Muscle of leg (tissue), 3 donors: ENCODE measurements at regions not wholly inside any gene's neighbourhood (a gene's known extent, or its start where the extent isn't known, plus 50 kb on each side); places are given as distances from the start of the nearest gene placed in this dataset.

ENCODE experiments used
- DNase-seq: peaks from one replicate; pipeline ENCODE4 v3.0.0; 2013
- H3K27ac ChIP-seq: one replicate; pipeline ENCODE4 v1.5.1; 2013; ENCODE audit warnings: mild to moderate bottlenecking, low read length, control low read depth
- H3K27me3 ChIP-seq: one replicate; pipeline ENCODE4 v1.6.1; 2013; ENCODE audit warnings: low read length; ENCODE audit not compliant: control insufficient read depth, insufficient read depth
- H3K36me3 ChIP-seq: one replicate; pipeline ENCODE4 v1.6.1; 2013; ENCODE audit warnings: low read length; ENCODE audit not compliant: control insufficient read depth, insufficient read depth
- H3K4me1 ChIP-seq: one replicate; pipeline ENCODE4 v1.6.1; 2013; ENCODE audit warnings: low read length; ENCODE audit not compliant: control insufficient read depth, insufficient read depth
- H3K4me3 ChIP-seq: one replicate; pipeline ENCODE4 v1.5.1; 2013; ENCODE audit warnings: low read length, control low read depth
- H3K9me3 ChIP-seq: replicated peaks from 2 replicates; pipeline ENCODE4 v1.6.1; 2013; ENCODE audit warnings: low read depth, low read length; ENCODE audit not compliant: control insufficient read depth
- WGBS: methylation state at CpG from one replicate; pipeline ENCODE4 v1.1.5; 2013; ENCODE audit warnings: missing lambda C conversion rate; ENCODE audit not compliant: insufficient coverage; 5-methylcytosine and 5-hydroxymethylcytosine counted together

- no peak for DNase-seq
- Histone ChIP-seq H3K27me3 (peaks cover 3% of the 10 kb centered on the region), H3K36me3 (no peaks in the 10 kb centered on the region), H3K27ac (no peak overlapping the region), H3K4me3 (no peak overlapping the region), H3K9me3 (no peaks in the 10 kb centered on the region), H3K4me1 (no peaks in the 10 kb centered on the region)
- WGBS, result 78% methylated on average over 1 of the region's 2 CpGs
Observed at GRCh38 chr11:19526119-19526518, 186.5 kb upstream of the NAV2 start.

- no peak overlapping the region for H3K27ac ChIP-seq
- no peak overlapping the region for H3K4me3 ChIP-seq
- no peaks in the 10 kb centered on the region for H3K9me3 ChIP-seq
- DNase-seq, result no peak
- no peaks in the 10 kb centered on the region for H3K36me3 ChIP-seq
- no peaks in the 10 kb centered on the region for H3K4me1 ChIP-seq
- H3K27me3 ChIP-seq, result peaks cover 3% of the 10 kb centered on the region
- WGBS, result 85% methylated on average over 3 of the region's 5 CpGs
Observed at GRCh38 chr11:19525714-19526113, 186.9 kb upstream of the NAV2 start.

GRCh38 chr11:19525276-19525675, 187.4 kb upstream of the NAV2 start:
- no peak overlapping the region for H3K27ac ChIP-seq
- no peak overlapping the region for H3K4me3 ChIP-seq
- H3K27me3 ChIP-seq, result peaks cover 6% of the 10 kb centered on the region
- no peaks in the 10 kb centered on the region for H3K4me1 ChIP-seq
- H3K9me3 ChIP-seq, result no peaks in the 10 kb centered on the region
- no peaks in the 10 kb centered on the region for H3K36me3 ChIP-seq
- WGBS, result 74% methylated on average over 5 of the region's 7 CpGs
- no peak for DNase-seq

DNA sequence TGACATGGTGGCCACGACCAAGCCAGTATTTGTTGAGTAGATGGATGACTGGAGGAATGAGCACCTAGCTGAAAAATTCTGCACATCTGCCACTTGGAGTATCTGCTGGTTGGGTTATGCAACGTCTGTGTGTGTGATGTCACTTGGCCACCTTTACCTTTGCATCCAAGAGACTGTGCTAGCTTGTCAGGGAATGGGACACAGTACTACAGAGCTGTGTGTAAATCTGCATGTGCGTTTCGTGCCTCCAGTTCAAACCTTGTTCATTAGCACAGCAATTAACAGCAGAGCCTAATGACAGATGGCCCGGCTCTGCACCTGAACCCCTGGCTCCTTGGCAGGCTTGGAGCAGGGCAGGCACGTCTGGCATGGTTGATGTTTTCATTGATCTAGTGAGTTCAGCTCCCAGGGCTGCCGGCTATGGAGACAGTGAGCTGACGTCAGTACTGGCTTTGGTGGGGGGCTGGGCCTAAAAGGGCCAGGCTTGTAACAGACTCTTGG, 188.4 kb upstream of the NAV2 start:
- H3K36me3 ChIP-seq, result no peaks in the 10 kb centered on the region
- peaks cover 6% of the 10 kb centered on the region for H3K27me3 ChIP-seq
- H3K4me1 ChIP-seq, result no peaks in the 10 kb centered on the region
- H3K4me3 ChIP-seq, result no peak overlapping the region
- WGBS, result 43% methylated on average over 7 of the region's 8 CpGs
- H3K27ac ChIP-seq, result no peak overlapping the region
- no peaks in the 10 kb centered on the region for H3K9me3 ChIP-seq
- DNase-seq, result peak; percentile 15

DNA sequence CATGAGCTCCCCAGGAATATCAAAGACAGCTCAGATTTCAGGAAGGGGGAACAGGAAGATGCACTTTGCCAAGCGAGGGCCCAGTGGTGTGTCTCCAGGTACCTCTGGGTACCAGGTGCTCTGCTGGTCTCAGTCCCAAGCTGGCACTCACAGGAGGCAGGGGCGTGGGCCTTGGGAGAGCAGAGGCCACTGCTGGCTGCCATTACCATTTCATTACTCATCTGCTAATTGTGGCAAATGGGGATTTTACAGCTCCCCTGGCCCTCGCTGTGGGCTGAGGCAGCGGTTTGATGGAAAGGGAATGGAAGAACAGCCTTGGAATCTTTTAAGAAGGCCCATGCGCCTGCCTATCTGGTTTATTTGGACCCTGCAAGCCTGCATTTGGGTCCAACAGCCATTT, 192.0 kb upstream of the NAV2 start:
- Histone ChIP-seq H3K27me3 (peaks cover 9% of the 10 kb centered on the region), H3K36me3 (no peaks in the 10 kb centered on the region), H3K4me1 (no peaks in the 10 kb centered on the region), H3K9me3 (no peaks in the 10 kb centered on the region), H3K27ac (no peak overlapping the region), H3K4me3 (no peak overlapping the region)
- no peak for DNase-seq
- 70% methylated on average over 4 of the region's 5 CpGs for WGBS

GRCh38 chr11:19519912-19520641, 192.6 kb upstream of the NAV2 start:
- DNase-seq, result peak; percentile 19
- 26% methylated on average over 4 of the region's 8 CpGs for WGBS
- no peak overlapping the region for H3K4me3 ChIP-seq
- peaks cover 11% of the 10 kb centered on the region for H3K27me3 ChIP-seq
- H3K36me3 ChIP-seq, result no peaks in the 10 kb centered on the region
- no peaks in the 10 kb centered on the region for H3K9me3 ChIP-seq
- H3K27ac ChIP-seq, result no peak overlapping the region
- H3K4me1 ChIP-seq, result no peaks in the 10 kb centered on the region

GRCh38 chr11:19519353-19519752, 193.3 kb upstream of the NAV2 start:
- H3K27me3 ChIP-seq, result peaks cover 11% of the 10 kb centered on the region
- H3K9me3 ChIP-seq, result no peaks in the 10 kb centered on the region
- no peaks in the 10 kb centered on the region for H3K36me3 ChIP-seq
- H3K27ac ChIP-seq, result no peak overlapping the region
- H3K4me1 ChIP-seq, result no peaks in the 10 kb centered on the region
- DNase-seq, result no peak
- no peak overlapping the region for H3K4me3 ChIP-seq
- no CpG with 5 or more reads among the region's 4 CpGs for WGBS

DNA sequence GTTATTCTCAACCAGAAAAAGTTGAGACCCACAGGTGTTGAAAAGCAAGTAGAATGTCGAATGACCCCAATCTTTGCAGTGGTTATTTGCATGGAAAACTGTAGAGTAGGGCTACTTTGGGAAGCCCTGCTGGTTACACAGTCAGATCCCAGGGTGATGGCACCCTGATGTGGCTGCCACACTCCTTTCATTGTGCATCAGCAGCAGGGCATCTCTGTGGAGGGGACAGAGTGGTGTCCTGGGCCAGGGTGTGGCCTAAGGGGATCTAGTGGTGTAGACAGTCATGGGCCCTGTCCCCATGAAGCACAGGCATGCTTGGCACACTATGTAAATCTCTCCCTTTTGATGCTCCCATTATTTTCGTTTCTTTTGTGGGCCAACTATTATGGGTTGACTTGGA, 199.4 kb upstream of the NAV2 start:
- H3K4me3 ChIP-seq, result no peak overlapping the region
- H3K9me3 ChIP-seq, result no peaks in the 10 kb centered on the region
- H3K4me1 ChIP-seq, result peaks cover 11% of the 10 kb centered on the region
- no peaks in the 10 kb centered on the region for H3K36me3 ChIP-seq
- DNase-seq, result no peak
- no peak overlapping the region for H3K27ac ChIP-seq
- H3K27me3 ChIP-seq, result peaks cover 16% of the 10 kb centered on the region
- 54% methylated on average over 1 of the region's 2 CpGs for WGBS

- WGBS, result 83% methylated on average over 3 of the region's 4 CpGs
- DNase-seq, result no peak
- Histone ChIP-seq H3K36me3 (no peaks in the 10 kb centered on the region), H3K4me3 (no peak overlapping the region), H3K4me1 (peaks cover 11% of the 10 kb centered on the region), H3K27ac (no peak overlapping the region), H3K9me3 (no peaks in the 10 kb centered on the region), H3K27me3 (peaks cover 15% of the 10 kb centered on the region)
Observed at GRCh38 chr11:19512618-19513017, 200.0 kb upstream of the NAV2 start.

- H3K36me3 ChIP-seq, result no peaks in the 10 kb centered on the region
- H3K4me3 ChIP-seq, result no peak overlapping the region
- no peak overlapping the region for H3K27ac ChIP-seq
- H3K4me1 ChIP-seq, result peaks cover 11% of the 10 kb centered on the region
- H3K9me3 ChIP-seq, result no peaks in the 10 kb centered on the region
- peaks cover 15% of the 10 kb centered on the region for H3K27me3 ChIP-seq
- DNase-seq, result peak; percentile 16
- 34% methylated on average over 7 of the region's 9 CpGs for WGBS
Observed at GRCh38 chr11:19511413-19512183, 201.0 kb upstream of the NAV2 start.
